Astrocyte of the spinal cord (primary cell): ENCODE measurements at regions not wholly inside any gene's neighbourhood (a gene's known extent, or its start where the extent isn't known, plus 50 kb on each side); places are given as distances from the start of the nearest gene placed in this dataset.
"Not testable (repeated sequence)": the region's sequence is repeated elsewhere in the genome, so short reads cannot be mapped to it uniquely, and the experiment has no call there.

Source experiments
- DNase-seq: peaks from one replicate; pipeline ENCODE4 v3.0.0; 2011; ENCODE audit warnings: low read depth, low spot score
- H3K4me3 ChIP-seq: 2 replicates; pipeline ENCODE4 v1.5.1; 2011; ENCODE audit warnings: low read depth, mild to moderate bottlenecking, low read length, moderate library complexity
- in situ Hi-C: cut with HindIII; loops from 2 replicates; pipeline ENCODE4 v1.10.0; 2017; ENCODE audit warnings: low sequenced_read_pairs
- TF ChIP-seq, protein P1 (sequence below): IDR thresholded peaks from 2 replicates; pipeline ENCODE4 v1.5.1; 2012; ENCODE audit warnings: low read depth, mild to moderate bottlenecking, low read length, inconsistent platforms

DNA sequence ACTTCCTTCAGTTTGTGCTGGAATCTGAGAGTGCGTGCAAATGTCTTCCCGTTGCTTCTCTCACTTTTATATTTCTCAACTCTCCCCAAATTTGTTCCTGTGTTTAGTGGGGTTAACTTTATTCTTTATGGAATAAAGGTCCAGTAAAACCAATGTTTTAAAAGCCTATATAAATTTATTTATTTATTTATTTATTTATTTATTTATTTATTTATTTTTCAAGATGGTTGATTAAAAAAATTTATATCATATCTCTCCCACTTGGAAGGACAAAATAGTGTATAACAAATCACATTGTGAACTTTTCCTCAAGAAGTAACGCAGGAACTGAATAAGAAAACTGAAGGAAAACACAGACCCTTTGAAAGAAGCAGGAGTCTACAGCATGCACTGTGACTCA, 95.3 kb upstream of the ITM2A start:
- in situ Hi-C loops: no loop called here
- DNase-seq: no peak
- no peak overlapping the region for H3K4me3 ChIP-seq
- TF ChIP-seq, protein P1, sequence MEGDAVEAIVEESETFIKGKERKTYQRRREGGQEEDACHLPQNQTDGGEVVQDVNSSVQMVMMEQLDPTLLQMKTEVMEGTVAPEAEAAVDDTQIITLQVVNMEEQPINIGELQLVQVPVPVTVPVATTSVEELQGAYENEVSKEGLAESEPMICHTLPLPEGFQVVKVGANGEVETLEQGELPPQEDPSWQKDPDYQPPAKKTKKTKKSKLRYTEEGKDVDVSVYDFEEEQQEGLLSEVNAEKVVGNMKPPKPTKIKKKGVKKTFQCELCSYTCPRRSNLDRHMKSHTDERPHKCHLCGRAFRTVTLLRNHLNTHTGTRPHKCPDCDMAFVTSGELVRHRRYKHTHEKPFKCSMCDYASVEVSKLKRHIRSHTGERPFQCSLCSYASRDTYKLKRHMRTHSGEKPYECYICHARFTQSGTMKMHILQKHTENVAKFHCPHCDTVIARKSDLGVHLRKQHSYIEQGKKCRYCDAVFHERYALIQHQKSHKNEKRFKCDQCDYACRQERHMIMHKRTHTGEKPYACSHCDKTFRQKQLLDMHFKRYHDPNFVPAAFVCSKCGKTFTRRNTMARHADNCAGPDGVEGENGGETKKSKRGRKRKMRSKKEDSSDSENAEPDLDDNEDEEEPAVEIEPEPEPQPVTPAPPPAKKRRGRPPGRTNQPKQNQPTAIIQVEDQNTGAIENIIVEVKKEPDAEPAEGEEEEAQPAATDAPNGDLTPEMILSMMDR: no peak

DNA sequence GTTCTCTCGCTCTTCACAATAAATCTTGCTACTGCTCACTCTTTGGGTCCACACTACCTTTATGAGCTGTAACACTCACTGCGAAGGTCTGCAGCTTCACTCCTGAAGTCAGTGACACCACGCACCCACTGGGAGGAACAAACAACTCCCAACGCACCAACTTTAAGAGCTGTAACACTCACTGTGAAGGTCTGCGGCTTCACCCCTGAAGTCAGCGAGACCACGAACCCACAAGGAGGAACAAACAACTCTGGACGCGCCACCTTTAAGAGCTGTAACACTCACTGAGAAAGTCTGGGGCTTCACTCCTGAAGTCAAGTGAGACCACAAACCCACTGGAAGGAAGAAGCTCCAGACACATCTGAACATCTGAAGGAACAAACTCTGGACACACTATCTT, 89.5 kb upstream of the ITM2A start:
- H3K4me3 ChIP-seq, DNase-seq, in situ Hi-C loops: not testable (repeated sequence)

DNA sequence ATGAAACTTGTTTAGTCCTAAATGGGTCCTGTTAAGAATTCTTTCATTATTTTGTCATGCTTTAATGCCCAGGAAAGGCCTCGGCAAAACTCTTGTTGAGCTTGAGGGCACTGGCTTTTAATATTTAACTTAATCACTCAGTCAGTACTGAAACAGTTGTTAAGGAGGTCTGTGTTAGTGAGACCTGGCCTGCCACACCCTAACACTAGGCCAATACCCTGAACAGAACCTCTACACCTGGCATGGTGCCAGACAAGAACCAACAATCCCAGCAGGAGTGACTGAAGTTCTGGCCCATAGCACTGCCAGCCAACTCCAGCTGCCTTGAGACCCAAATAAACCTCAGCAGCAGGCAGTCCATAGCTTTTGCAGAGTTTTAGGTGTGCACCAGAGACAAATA, 85.7 kb upstream of the ITM2A start:
- in situ Hi-C loops: no loop called here
- H3K4me3 ChIP-seq: no peak overlapping the region
- TF ChIP-seq, protein P1: no peak
- no peak for DNase-seq

DNA sequence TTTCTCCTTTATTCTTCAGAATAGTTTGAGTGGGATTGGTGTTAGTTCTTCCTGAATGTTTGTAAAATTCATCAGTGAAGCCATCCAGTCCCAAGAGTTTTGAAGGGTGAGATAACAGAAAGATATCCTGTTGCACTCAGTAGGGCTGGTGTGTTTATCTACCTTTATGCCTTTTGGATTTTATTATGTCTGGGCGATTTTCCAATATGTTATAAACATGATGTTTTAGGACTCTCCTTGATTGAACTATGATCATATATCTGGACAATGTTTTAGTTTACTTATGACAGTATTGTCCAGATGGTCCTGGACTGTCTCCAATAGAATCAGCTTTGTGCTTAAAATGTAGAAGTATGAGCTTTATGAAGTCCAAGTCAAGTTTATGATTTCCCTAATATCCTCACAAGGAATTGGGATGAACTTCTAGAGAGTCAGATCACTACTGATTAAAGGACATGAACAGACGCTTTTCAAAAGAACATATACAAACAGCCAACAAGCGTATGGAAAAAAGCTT, 77.6 kb upstream of the ITM2A start:
- DNase-seq: no peak
- TF ChIP-seq, protein P1: no peak

DNA sequence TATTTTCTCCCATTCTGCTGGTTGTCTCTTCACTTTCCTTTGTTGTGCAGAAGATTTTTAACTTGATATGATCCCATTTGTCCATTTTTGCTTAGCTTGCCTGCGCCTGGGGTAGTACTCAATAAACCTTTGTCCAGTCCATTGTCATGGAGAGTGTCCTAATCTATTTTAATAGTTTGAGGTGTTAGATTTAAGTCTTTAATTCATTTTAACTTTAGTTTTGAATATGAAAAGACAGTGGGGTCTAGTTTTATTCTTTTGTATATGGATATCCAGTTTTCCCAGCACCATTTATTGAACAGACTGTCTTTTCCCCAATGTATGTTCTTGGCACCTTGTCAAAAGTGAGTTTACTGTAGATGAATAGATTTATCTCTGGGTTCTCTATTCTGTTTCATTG, 76.0 kb upstream of the ITM2A start:
- in situ Hi-C loops: no loop called here
- TF ChIP-seq, protein P1: no peak
- H3K4me3 ChIP-seq: no peak overlapping the region
- DNase-seq: no peak

More for the DNA sequence above, 77.6 kb upstream of the ITM2A start:
- in situ Hi-C loops: no loop called here
- H3K4me3 ChIP-seq: no peak overlapping the region

DNA sequence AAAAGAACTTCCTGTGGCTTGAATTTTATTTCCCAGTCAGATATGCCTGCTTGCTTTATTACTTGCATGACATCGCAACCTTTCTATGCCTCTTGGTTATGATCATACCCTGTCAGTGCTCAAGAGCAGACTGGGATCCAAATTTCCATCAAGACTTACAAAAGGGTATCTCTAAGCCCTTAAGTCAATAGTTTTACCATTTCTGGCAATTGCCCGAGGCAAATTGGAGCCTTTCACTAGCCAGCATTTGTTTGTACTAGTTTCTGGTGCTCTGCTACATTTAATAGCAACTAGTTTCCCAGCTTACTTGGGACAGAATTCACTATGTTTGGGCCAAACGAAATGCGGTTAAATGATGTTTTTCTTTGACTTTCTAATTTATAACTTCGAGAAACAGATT, 73.2 kb upstream of the ITM2A start:
- H3K4me3 ChIP-seq: no peak overlapping the region
- DNase-seq: no peak
- in situ Hi-C loops: no loop called here
- TF ChIP-seq, protein P1: no peak
